ENCODE measurements at regions not wholly inside any gene's neighbourhood (a gene's known extent, or its start where the extent isn't known, plus 50 kb on each side); places are given as distances from the start of the nearest gene placed in this dataset.
"Not testable (repeated sequence)": the region's sequence is repeated elsewhere in the genome, so short reads cannot be mapped to it uniquely, and the experiment has no call there.

- no peaks in the 10 kb centered on the region for H3K27me3 ChIP-seq (ENCODE audit: control insufficient read depth, insufficient read depth, low read length)
- no peaks in the 10 kb centered on the region for H3K4me1 ChIP-seq (ENCODE audit: control insufficient read depth, extremely low read depth, insufficient read depth, low read length)
- no peak overlapping the region for H3K4me2 ChIP-seq (ENCODE audit: extremely low read depth, insufficient read depth, low read length)
- no peaks in the 10 kb centered on the region for H3K79me2 ChIP-seq (ENCODE audit: control insufficient read depth, insufficient read depth, low read length)
- no peak for DNase-seq (ENCODE audit: low read depth in 2 of 2)
- no peak overlapping the region for H3K9ac ChIP-seq (ENCODE audit: insufficient read depth, low read length)
- no peak overlapping the region for H3K4me3 ChIP-seq (replicated peaks in 1 of 4; ENCODE audit: control extremely low read depth in 1 of 4, insufficient read depth in 1 of 4, low read depth in 3 of 4, low read length in 4 of 4)
- H3K27ac ChIP-seq (ENCODE audit: insufficient read depth, low read length), result no peak overlapping the region
- TF ChIP-seq CTCF (conservative IDR thresholded peaks at IDR 0.05 in 1 of 2, IDR thresholded peaks at IDR 0.05 in 1 of 2; ENCODE audit: low read depth in 1 of 2, low read length in 2 of 2) (no peak), EZH2 (IDR thresholded peaks at IDR 0.05; ENCODE audit: low read length, missing control alignments) (no peak)
- H3K36me3 ChIP-seq (ENCODE audit: control insufficient read depth, insufficient read depth, low read length), result no peaks in the 10 kb centered on the region
- no peak overlapping the region for H2AFZ ChIP-seq (ENCODE audit: low read length)
- no peaks in the 10 kb centered on the region for H4K20me1 ChIP-seq (ENCODE audit: control insufficient read depth, extremely low read depth, insufficient read depth, low read length)
- no peaks in the 10 kb centered on the region for H3K9me3 ChIP-seq (ENCODE audit: control insufficient read depth, insufficient read depth, low read depth, low read length)
Measured at GRCh38 chr14:106652494-106652893, 1126.1 kb downstream of the TMEM121 start.

- Histone ChIP-seq H2AFZ (ENCODE audit: low read length) (no peak overlapping the region), H3K79me2 (ENCODE audit: control insufficient read depth, insufficient read depth, low read length) (no peaks in the 10 kb centered on the region), H3K4me2 (ENCODE audit: extremely low read depth, insufficient read depth, low read length) (no peak overlapping the region), H4K20me1 (ENCODE audit: control insufficient read depth, extremely low read depth, insufficient read depth, low read length) (no peaks in the 10 kb centered on the region), H3K27me3 (ENCODE audit: control insufficient read depth, insufficient read depth, low read length) (no peaks in the 10 kb centered on the region), H3K27ac (ENCODE audit: insufficient read depth, low read length) (no peak overlapping the region), H3K36me3 (ENCODE audit: control insufficient read depth, insufficient read depth, low read length) (no peaks in the 10 kb centered on the region), H3K9ac (ENCODE audit: insufficient read depth, low read length) (no peak overlapping the region), H3K4me1 (ENCODE audit: control insufficient read depth, extremely low read depth, insufficient read depth, low read length) (no peaks in the 10 kb centered on the region), H3K9me3 (ENCODE audit: control insufficient read depth, insufficient read depth, low read depth, low read length) (no peaks in the 10 kb centered on the region), H3K4me3 (replicated peaks in 1 of 4; ENCODE audit: control extremely low read depth in 1 of 4, insufficient read depth in 1 of 4, low read depth in 3 of 4, low read length in 4 of 4) (no peak overlapping the region)
- no peak for DNase-seq (ENCODE audit: low read depth in 2 of 2)
- TF ChIP-seq EZH2 (IDR thresholded peaks at IDR 0.05; ENCODE audit: low read length, missing control alignments) (no peak), CTCF (conservative IDR thresholded peaks at IDR 0.05 in 1 of 2, IDR thresholded peaks at IDR 0.05 in 1 of 2; ENCODE audit: low read depth in 1 of 2, low read length in 2 of 2) (no peak)
Measured at GRCh38 chr14:106657460-106657859, 1131.1 kb downstream of the TMEM121 start.

- DNase-seq (ENCODE audit: low read depth in 2 of 2); H3K79me2 ChIP-seq (ENCODE audit: control insufficient read depth, insufficient read depth, low read length); H3K4me2 ChIP-seq (ENCODE audit: extremely low read depth, insufficient read depth, low read length); H3K4me3 ChIP-seq (replicated peaks in 1 of 4; ENCODE audit: control extremely low read depth in 1 of 4, insufficient read depth in 1 of 4, low read depth in 3 of 4, low read length in 4 of 4); H2AFZ ChIP-seq (ENCODE audit: low read length); H3K9me3 ChIP-seq (ENCODE audit: control insufficient read depth, insufficient read depth, low read depth, low read length); H3K27ac ChIP-seq (ENCODE audit: insufficient read depth, low read length); H3K4me1 ChIP-seq (ENCODE audit: control insufficient read depth, extremely low read depth, insufficient read depth, low read length); H3K36me3 ChIP-seq (ENCODE audit: control insufficient read depth, insufficient read depth, low read length); H4K20me1 ChIP-seq (ENCODE audit: control insufficient read depth, extremely low read depth, insufficient read depth, low read length); H3K9ac ChIP-seq (ENCODE audit: insufficient read depth, low read length); H3K27me3 ChIP-seq (ENCODE audit: control insufficient read depth, insufficient read depth, low read length): not testable (repeated sequence)
Measured at GRCh38 chr14:106658066-106658860, 1131.9 kb downstream of the TMEM121 start.

GRCh38 chr14:106661561-106661960, 1135.2 kb downstream of the TMEM121 start:
- DNase-seq (ENCODE audit: low read depth in 2 of 2); H2AFZ ChIP-seq (ENCODE audit: low read length): not testable (repeated sequence)

More at GRCh38 chr14:106661561-106661960, 1135.2 kb downstream of the TMEM121 start:
- not testable (repeated sequence) for H4K20me1 ChIP-seq (ENCODE audit: control insufficient read depth, extremely low read depth, insufficient read depth, low read length); H3K36me3 ChIP-seq (ENCODE audit: control insufficient read depth, insufficient read depth, low read length); H3K27ac ChIP-seq (ENCODE audit: insufficient read depth, low read length); H3K4me3 ChIP-seq (replicated peaks in 1 of 4; ENCODE audit: control extremely low read depth in 1 of 4, insufficient read depth in 1 of 4, low read depth in 3 of 4, low read length in 4 of 4); H3K27me3 ChIP-seq (ENCODE audit: control insufficient read depth, insufficient read depth, low read length); H3K4me1 ChIP-seq (ENCODE audit: control insufficient read depth, extremely low read depth, insufficient read depth, low read length); H3K9ac ChIP-seq (ENCODE audit: insufficient read depth, low read length); H3K9me3 ChIP-seq (ENCODE audit: control insufficient read depth, insufficient read depth, low read depth, low read length); H3K79me2 ChIP-seq (ENCODE audit: control insufficient read depth, insufficient read depth, low read length); H3K4me2 ChIP-seq (ENCODE audit: extremely low read depth, insufficient read depth, low read length)
